A549 (cell line): ENCODE measurements at regions not wholly inside any gene's neighbourhood (a gene's known extent, or its start where the extent isn't known, plus 50 kb on each side); places are given as distances from the start of the nearest gene placed in this dataset.

Experiments
- CEBPB ChIP-seq, 2 experiments: fragments of >200 bp in 1 of 2; sonication (Bioruptor Twin) in 1 of 2; formaldehyde crosslinking in 1 of 2; IDR thresholded peaks; 2 replicates each; pipeline ENCODE4 v1.6.1; 2012 to 2016
- CHD2 ChIP-seq: fragments of 150-350 bp; IDR thresholded peaks from 2 replicates; pipeline ENCODE4 v1.6.1; 2014; ENCODE audit warnings: low read length; ENCODE audit not compliant: partially characterized antibody
- CTCF ChIP-seq: fragments of >200 bp; sonication (Bioruptor Twin); formaldehyde crosslinking; IDR thresholded peaks from 3 replicates; pipeline ENCODE4 v1.5.1; 2016
- GATA3 ChIP-seq: IDR thresholded peaks from 2 replicates; pipeline ENCODE4 v1.6.1; 2012; ENCODE audit warnings: borderline replicate concordance
- HOXA7 ChIP-seq: fragments of 250-450 bp; sonication (Bioruptor Pico); IDR thresholded peaks from 2 replicates; pipeline ENCODE4 v1.5.0; 2020; ENCODE audit warnings: mild to moderate bottlenecking, moderate library complexity
- MAZ ChIP-seq: fragments of 150-350 bp; IDR thresholded peaks from 2 replicates; pipeline ENCODE4 v1.6.1; 2014; ENCODE audit warnings: antibody characterized with exemption, low read depth, low read length, borderline replicate concordance
- NFE2L2 ChIP-seq: fragments of 150-350 bp; conservative IDR thresholded peaks from 2 replicates; pipeline ENCODE4 v1.6.1; 2014; ENCODE audit warnings: low read length
- POLR2A ChIP-seq: IDR thresholded peaks from 2 replicates; pipeline ENCODE4 v1.6.1; 2012; ENCODE audit warnings: mild to moderate bottlenecking, low read length
- RAD21 ChIP-seq, 2 experiments: fragments of >200 bp in 1 of 2; sonication (Bioruptor Twin) in 1 of 2; formaldehyde crosslinking in 1 of 2; IDR thresholded peaks in 1 of 2; conservative IDR thresholded peaks in 1 of 2; 2 replicates in 1 of 2; 3 replicates in 1 of 2; pipeline ENCODE4 v1.6.1; 2012 to 2018; ENCODE audit warnings: inconsistent platforms in 1 of 2
- REST ChIP-seq: fragments of 200-600 bp; sonication (generic); IDR thresholded peaks from 2 replicates; pipeline ENCODE4 v1.6.1; 2016; ENCODE audit warnings: antibody characterized with exemption, mild to moderate bottlenecking, moderate library complexity
- SREBF2 ChIP-seq: fragments of 450-650 bp; IDR thresholded peaks from 2 replicates; pipeline ENCODE4 v1.6.1; 2014; ENCODE audit warnings: mild to moderate bottlenecking, moderate library complexity
- ZC3H11A ChIP-seq: fragments of 450-650 bp; IDR thresholded peaks from 2 replicates; pipeline ENCODE4 v1.6.1; 2014; ENCODE audit warnings: antibody characterized with exemption, mild to moderate bottlenecking
- ZFP36 ChIP-seq: fragments of 450-650 bp; IDR thresholded peaks from 2 replicates; pipeline ENCODE4 v1.6.1; 2014; ENCODE audit warnings: borderline replicate concordance; ENCODE audit not compliant: partially characterized antibody
- TF ChIP-seq, protein P1 (sequence below): IDR thresholded peaks from 2 replicates; pipeline ENCODE4 v1.6.1; 2012

DNA sequence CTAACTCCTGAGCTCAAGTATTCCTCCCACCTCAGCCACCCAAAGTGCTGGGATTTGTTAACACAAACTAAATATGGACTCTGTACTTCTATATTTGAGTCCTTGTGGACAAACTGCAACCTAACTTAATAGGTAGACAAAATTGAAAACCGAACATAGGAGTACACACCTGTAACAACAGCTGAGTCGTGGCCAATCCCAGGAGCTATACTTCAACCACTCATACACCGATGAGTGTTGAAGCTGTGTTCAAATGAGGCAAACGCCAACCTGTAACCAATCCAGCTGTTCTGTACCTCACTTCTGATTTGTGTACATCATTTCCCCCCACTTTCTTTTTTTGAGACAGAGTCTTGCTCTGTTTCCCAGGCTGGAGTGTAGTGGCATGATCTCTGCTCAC lies 471.5 kb upstream of the C16orf82 start:
- TF ChIP-seq POLR2A (no peak), CTCF (no peak), HOXA7 (CRISPR knock-in tag) (no peak), CHD2 (no peak), ZFP36 (no peak), REST (no peak), RAD21 (conservative IDR thresholded peaks at IDR 0.05 in 1 of 2, IDR thresholded peaks at IDR 0.05 in 1 of 2) (no peak), NFE2L2 (no peak), GATA3 (no peak), ZC3H11A (no peak), SREBF2 (no peak), MAZ (no peak), CEBPB (IDR thresholded peaks at IDR 0.05) (no peak)
- TF ChIP-seq, protein P1, sequence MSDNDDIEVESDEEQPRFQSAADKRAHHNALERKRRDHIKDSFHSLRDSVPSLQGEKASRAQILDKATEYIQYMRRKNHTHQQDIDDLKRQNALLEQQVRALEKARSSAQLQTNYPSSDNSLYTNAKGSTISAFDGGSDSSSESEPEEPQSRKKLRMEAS, result no peak
